ENCODE measurements at regions not wholly inside any gene's neighbourhood (a gene's known extent, or its start where the extent isn't known, plus 50 kb on each side); places are given as distances from the start of the nearest gene placed in this dataset.
"Not testable (repeated sequence)": the region's sequence is repeated elsewhere in the genome, so short reads cannot be mapped to it uniquely, and the experiment has no call there.

- H3K9me3 ChIP-seq (ENCODE audit: control insufficient read depth, insufficient read depth, low read length); DNase-seq; H3K4me1 Mint-ChIP-seq; H3K9me3 Mint-ChIP-seq; H3K36me3 Mint-ChIP-seq; intact Hi-C loops (cut with micrococcal nuclease); H3K27me3 ChIP-seq (ENCODE audit: control insufficient read depth, insufficient read depth, low read length); H3K4me3 Mint-ChIP-seq; H3K27ac Mint-ChIP-seq; H3K4me3 ChIP-seq (ENCODE audit: low read length); H3K36me3 ChIP-seq (ENCODE audit: control insufficient read depth, insufficient read depth, low read length); H3K27ac ChIP-seq (ENCODE audit: low read length); H3K4me1 ChIP-seq (ENCODE audit: control insufficient read depth, insufficient read depth, low read length); ATAC-seq: not testable (repeated sequence)
- WGBS (ENCODE audit: insufficient coverage) = no CpG with 5 or more reads among the region's 1 CpG
- peaks cover 5 to 11% of the 10 kb centered on the region in 2 donors for H3K27me3 Mint-ChIP-seq (ENCODE audit: low read depth in 2 of 2)
These were observed 52.5 kb upstream of the CCDC71L start for GRCh38 chr7:106713452-106713851.

DNA sequence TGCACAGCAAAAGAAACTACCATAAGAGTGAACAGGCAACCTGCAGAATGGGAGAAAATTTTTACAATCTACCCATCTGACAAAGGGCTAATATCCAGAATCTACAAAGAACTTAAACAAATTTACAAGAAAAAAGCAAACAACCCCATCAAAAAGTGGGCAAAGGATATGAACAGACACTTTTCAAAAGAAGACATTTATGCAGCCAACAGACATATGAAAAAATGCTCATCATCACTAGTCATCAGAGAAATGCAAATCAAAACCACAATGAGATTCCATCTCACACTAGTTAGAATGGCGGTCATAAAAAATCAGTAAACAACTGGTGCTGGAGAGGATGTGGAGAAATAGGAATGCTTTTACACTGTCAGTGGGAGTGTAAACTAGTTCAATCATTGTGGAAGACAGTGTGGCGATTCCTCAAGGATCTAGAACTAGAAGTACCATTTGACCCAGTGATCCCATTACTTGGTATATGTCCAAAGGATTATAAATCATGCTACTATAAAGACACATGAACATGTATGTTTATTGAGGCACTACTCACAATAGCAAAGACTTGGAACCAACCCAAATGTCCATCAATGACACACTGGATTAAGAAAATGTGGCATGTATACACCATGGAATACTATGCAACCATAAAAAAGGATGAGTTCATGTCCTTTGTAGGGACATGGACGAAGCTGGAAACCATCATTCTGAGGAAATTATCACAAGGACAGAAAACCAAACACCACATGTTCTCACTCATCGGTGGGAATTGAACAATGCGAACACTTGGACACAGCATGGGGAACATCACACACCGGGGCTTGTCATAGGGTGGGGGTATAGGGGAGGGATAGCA, 53.9 kb upstream of the CCDC71L start:
- ATAC-seq; H3K27me3 Mint-ChIP-seq (ENCODE audit: low read depth in 2 of 2); H3K9me3 ChIP-seq (ENCODE audit: control insufficient read depth, insufficient read depth, low read length); H3K9me3 Mint-ChIP-seq; H3K27ac Mint-ChIP-seq; H3K27ac ChIP-seq (ENCODE audit: low read length); H3K36me3 ChIP-seq (ENCODE audit: control insufficient read depth, insufficient read depth, low read length); H3K4me1 Mint-ChIP-seq; H3K4me3 ChIP-seq (ENCODE audit: low read length); H3K4me1 ChIP-seq (ENCODE audit: control insufficient read depth, insufficient read depth, low read length); H3K27me3 ChIP-seq (ENCODE audit: control insufficient read depth, insufficient read depth, low read length); DNase-seq; H3K36me3 Mint-ChIP-seq; H3K4me3 Mint-ChIP-seq: not testable (repeated sequence)
- 89% methylated on average over 3 of the region's 6 CpGs for WGBS (ENCODE audit: insufficient coverage)
- intact Hi-C loops (cut with micrococcal nuclease) = loop anchor here (5.0 kb wide), 1 partner anchor 53 kb away; the partner anchor contains the start of gene CCDC71L

DNA sequence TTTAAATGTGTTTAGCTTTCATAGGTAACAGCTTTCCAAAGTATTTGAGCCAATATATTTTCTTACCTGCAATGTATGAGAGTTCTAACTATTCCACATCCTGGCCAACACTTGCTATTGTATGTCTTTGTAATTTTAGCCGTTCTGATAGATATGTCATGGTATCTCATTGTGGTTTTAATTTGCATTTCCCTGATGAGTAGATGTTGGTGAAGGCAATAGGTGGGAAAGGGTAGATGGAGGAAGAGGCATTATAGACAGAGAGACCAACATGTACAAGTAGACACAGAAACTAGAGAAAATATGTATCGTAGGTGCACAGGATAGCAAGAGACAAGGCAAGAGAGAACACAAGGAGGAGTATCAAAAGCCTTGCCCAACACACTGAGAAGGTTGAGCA, 54.8 kb upstream of the CCDC71L start:
- intact Hi-C loops (cut with micrococcal nuclease) = loop anchor here (5.0 kb wide), 1 partner anchor 53 kb away; the partner anchor contains the start of gene CCDC71L
- H3K36me3 Mint-ChIP-seq = no peaks in the 10 kb centered on the region
- Histone ChIP-seq H3K4me1 (ENCODE audit: control insufficient read depth, insufficient read depth, low read length) (peaks cover 2% of the 10 kb centered on the region), H3K4me3 (ENCODE audit: low read length) (no peak overlapping the region), H3K27ac (ENCODE audit: low read length) (no peak overlapping the region), H3K36me3 (ENCODE audit: control insufficient read depth, insufficient read depth, low read length) (no peaks in the 10 kb centered on the region), H3K9me3 (ENCODE audit: control insufficient read depth, insufficient read depth, low read length) (no peaks in the 10 kb centered on the region), H3K27me3 (ENCODE audit: control insufficient read depth, insufficient read depth, low read length) (no peaks in the 10 kb centered on the region)
- WGBS (ENCODE audit: insufficient coverage) = 89% methylated on average over 2 of the region's 2 CpGs
- no peak for TF ChIP-seq CTCF (IDR thresholded peaks at IDR 0.05)
- H3K4me1 Mint-ChIP-seq = no peaks in the 10 kb centered on the region
- H3K4me3 Mint-ChIP-seq = no peak overlapping the region
- no peaks in the 10 kb centered on the region for H3K9me3 Mint-ChIP-seq
- DNase-seq (no peak), ATAC-seq (no peak)
- H3K27me3 Mint-ChIP-seq (ENCODE audit: low read depth in 2 of 2) = peaks cover 2 to 5% of the 10 kb centered on the region in 2 donors
- no peak overlapping the region for H3K27ac Mint-ChIP-seq

GRCh38 chr7:106717254-106717954, 56.4 kb upstream of the CCDC71L start:
- peak overlapping the region; percentile 54 for H3K27ac ChIP-seq (ENCODE audit: low read length)
- no peaks in the 10 kb centered on the region for H3K36me3 ChIP-seq (ENCODE audit: control insufficient read depth, insufficient read depth, low read length)
- no peak overlapping the region for H3K27ac Mint-ChIP-seq
- no peaks in the 10 kb centered on the region for H3K4me1 Mint-ChIP-seq
- H3K4me3 Mint-ChIP-seq = no peak overlapping the region
- no peaks in the 10 kb centered on the region for H3K36me3 Mint-ChIP-seq
- no peaks in the 10 kb centered on the region for H3K9me3 Mint-ChIP-seq
- DNase-seq (no peak), ATAC-seq (no peak)
- no peaks in the 10 kb centered on the region for H3K27me3 Mint-ChIP-seq (ENCODE audit: low read depth in 2 of 2)
- no peaks in the 10 kb centered on the region for H3K27me3 ChIP-seq (ENCODE audit: control insufficient read depth, insufficient read depth, low read length)
- intact Hi-C loops (cut with micrococcal nuclease) = loop anchor here (5.0 kb wide), 1 partner anchor 55 kb away; the partner anchor contains the start of gene CCDC71L
- no CpG with 5 or more reads among the region's 1 CpG for WGBS (ENCODE audit: insufficient coverage)
- H3K4me1 ChIP-seq (ENCODE audit: control insufficient read depth, insufficient read depth, low read length) = peaks cover 5% of the 10 kb centered on the region
- H3K4me3 ChIP-seq (ENCODE audit: low read length) = no peak overlapping the region
- no peaks in the 10 kb centered on the region for H3K9me3 ChIP-seq (ENCODE audit: control insufficient read depth, insufficient read depth, low read length)
- TF ChIP-seq CTCF (IDR thresholded peaks at IDR 0.05) = no peak
